ENCODE measurements at regions not wholly inside any gene's neighbourhood (a gene's known extent, or its start where the extent isn't known, plus 50 kb on each side); places are given as distances from the start of the nearest gene placed in this dataset.

DNA sequence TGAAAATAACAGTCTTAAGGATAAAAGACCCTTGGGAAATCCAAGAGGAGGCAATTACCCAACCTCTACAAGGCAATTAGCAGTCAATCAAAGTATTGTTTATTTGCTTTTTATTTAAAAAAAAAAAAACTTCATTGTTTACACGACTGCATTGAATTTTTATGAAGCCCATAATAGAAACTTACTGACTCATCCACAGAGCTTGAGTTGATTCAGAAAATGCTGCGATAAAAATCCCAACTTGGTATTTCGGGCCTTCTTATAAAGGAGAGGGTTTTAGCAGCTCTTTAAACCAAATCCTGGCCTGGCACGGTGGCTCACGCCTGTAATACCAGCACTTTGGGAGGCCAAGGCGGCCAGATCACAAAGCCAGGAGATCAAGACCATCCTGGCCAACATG, 69.2 kb upstream of the PALS2 start:
- Mint-ChIP-seq H3K4me1 (ENCODE audit: unreplicated experiment) (peaks cover 15% of the 10 kb centered on the region), H3K36me3 (no peaks in the 10 kb centered on the region), H3K27me3 (no peaks in the 10 kb centered on the region), H3K9me3 (peaks cover 6% of the 10 kb centered on the region), H3K27ac (no peak overlapping the region), H3K4me3 (no peak overlapping the region)
- DNase-seq (ENCODE audit: extremely low spot score, unreplicated experiment): no peak
- TF ChIP-seq, protein P1, sequence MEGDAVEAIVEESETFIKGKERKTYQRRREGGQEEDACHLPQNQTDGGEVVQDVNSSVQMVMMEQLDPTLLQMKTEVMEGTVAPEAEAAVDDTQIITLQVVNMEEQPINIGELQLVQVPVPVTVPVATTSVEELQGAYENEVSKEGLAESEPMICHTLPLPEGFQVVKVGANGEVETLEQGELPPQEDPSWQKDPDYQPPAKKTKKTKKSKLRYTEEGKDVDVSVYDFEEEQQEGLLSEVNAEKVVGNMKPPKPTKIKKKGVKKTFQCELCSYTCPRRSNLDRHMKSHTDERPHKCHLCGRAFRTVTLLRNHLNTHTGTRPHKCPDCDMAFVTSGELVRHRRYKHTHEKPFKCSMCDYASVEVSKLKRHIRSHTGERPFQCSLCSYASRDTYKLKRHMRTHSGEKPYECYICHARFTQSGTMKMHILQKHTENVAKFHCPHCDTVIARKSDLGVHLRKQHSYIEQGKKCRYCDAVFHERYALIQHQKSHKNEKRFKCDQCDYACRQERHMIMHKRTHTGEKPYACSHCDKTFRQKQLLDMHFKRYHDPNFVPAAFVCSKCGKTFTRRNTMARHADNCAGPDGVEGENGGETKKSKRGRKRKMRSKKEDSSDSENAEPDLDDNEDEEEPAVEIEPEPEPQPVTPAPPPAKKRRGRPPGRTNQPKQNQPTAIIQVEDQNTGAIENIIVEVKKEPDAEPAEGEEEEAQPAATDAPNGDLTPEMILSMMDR (conservative IDR thresholded peaks at IDR 0.05): no peak

DNA sequence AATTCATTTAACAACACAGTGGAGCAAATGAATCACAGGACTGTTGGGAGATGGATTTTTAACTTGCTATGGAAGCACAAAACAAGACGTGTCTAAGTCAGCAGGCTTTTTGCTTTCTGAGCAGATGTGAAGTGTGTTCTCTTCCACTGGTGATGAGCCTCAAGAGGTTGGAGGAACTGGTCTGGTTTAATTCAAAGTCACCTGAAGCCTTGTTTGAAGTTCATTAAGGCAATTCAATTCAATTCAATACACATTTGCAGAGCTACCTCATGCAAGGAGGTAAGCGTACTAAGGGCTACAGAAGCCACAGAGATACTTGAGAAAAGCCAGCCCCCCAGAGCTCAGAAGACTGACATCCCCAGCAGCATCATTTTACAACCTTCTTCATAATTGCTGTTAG, 68.4 kb upstream of the PALS2 start:
- H3K36me3 Mint-ChIP-seq: no peaks in the 10 kb centered on the region
- no peak overlapping the region for H3K4me3 Mint-ChIP-seq
- H3K9me3 Mint-ChIP-seq: peaks cover 6% of the 10 kb centered on the region
- H3K27ac Mint-ChIP-seq: no peak overlapping the region
- DNase-seq (ENCODE audit: extremely low spot score, unreplicated experiment): no peak
- TF ChIP-seq, protein P1 (conservative IDR thresholded peaks at IDR 0.05): no peak
- no peaks in the 10 kb centered on the region for H3K27me3 Mint-ChIP-seq
- H3K4me1 Mint-ChIP-seq (ENCODE audit: unreplicated experiment): peaks cover 15% of the 10 kb centered on the region

DNA sequence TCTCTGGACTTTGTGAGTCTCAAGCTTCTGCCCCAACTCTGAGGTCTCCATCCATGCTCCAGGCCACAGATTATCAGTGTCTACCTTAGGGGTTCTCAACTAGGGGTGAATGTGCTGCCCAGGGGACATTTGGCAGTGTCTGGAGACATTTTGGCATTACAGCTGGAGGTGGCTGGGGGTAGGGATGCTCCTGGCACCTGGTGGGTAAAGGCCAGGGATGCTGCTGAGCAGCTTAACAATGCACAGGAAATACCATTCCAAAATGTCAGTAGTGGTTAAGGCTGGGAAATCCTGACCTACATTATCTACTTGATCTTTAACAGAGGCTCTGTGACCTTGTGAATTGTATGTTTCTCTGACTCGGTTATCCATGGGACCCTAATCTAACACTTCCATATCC, 67.3 kb upstream of the PALS2 start:
- H3K36me3 Mint-ChIP-seq: no peaks in the 10 kb centered on the region
- no peak overlapping the region for H3K4me3 Mint-ChIP-seq
- no peaks in the 10 kb centered on the region for H3K27me3 Mint-ChIP-seq
- H3K27ac Mint-ChIP-seq: no peak overlapping the region
- peaks cover 11% of the 10 kb centered on the region for H3K4me1 Mint-ChIP-seq (ENCODE audit: unreplicated experiment)
- peaks cover 6% of the 10 kb centered on the region for H3K9me3 Mint-ChIP-seq
- no peak for DNase-seq (ENCODE audit: extremely low spot score, unreplicated experiment)
- TF ChIP-seq, protein P1 (conservative IDR thresholded peaks at IDR 0.05): no peak

DNA sequence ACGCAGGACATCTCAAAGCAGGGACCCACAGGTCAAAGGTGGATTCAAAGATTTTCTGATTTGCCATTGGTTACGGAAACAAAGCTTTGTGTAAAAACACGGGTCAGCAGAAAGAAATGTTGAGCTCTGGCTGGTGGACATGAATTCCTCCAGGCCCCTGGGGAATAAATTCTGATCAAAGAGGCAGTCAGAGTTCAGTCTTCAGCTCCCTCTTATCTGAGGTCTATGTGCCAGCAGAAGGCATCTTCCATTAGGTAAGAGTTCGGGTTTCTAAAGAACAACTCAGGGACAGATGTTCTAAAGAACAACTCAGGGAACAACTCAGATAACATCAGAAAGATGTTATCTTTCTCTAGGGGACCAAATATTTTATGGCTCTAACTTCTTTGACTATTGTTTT, 64.9 kb upstream of the PALS2 start:
- peaks cover 7% of the 10 kb centered on the region for H3K4me1 Mint-ChIP-seq (ENCODE audit: unreplicated experiment)
- H3K27ac Mint-ChIP-seq: no peak overlapping the region
- H3K9me3 Mint-ChIP-seq: peaks cover 6% of the 10 kb centered on the region
- H3K27me3 Mint-ChIP-seq: no peaks in the 10 kb centered on the region
- no peak for DNase-seq (ENCODE audit: extremely low spot score, unreplicated experiment)
- no peak overlapping the region for H3K4me3 Mint-ChIP-seq
- H3K36me3 Mint-ChIP-seq: no peaks in the 10 kb centered on the region
- TF ChIP-seq, protein P1 (conservative IDR thresholded peaks at IDR 0.05): no peak

DNA sequence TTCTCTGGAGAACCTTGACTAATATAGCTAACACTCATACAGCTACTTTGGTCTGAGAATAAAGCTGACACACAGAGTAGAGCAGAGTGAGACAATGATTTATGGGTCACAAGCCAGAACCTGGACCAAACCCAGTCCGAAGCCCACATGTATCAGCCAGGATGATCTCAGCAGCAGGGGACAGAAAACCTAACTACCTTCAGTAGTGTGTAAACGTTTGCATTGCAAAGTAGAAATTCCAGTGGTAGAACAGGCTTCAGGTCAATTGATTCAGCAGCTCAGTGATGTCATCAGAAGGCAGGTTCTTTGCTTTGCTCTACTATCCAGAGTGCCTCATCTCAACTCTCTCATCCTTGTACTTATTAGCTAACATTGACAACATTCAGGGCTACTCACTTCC, 62.5 kb upstream of the PALS2 start:
- Mint-ChIP-seq H3K4me3 (no peak overlapping the region), H3K27me3 (no peaks in the 10 kb centered on the region)
- no peak for DNase-seq (ENCODE audit: extremely low spot score, unreplicated experiment)

More for the DNA sequence above, 62.5 kb upstream of the PALS2 start:
- TF ChIP-seq, protein P1 (conservative IDR thresholded peaks at IDR 0.05): no peak
- H3K9me3 Mint-ChIP-seq: peaks cover 6% of the 10 kb centered on the region
- no peaks in the 10 kb centered on the region for H3K36me3 Mint-ChIP-seq
- H3K27ac Mint-ChIP-seq: no peak overlapping the region
- H3K4me1 Mint-ChIP-seq (ENCODE audit: unreplicated experiment): peaks cover 7% of the 10 kb centered on the region

All from type B pancreatic cell (in vitro differentiated cells).